Fibroblast of gingiva (primary cell): ENCODE measurements at regions not wholly inside any gene's neighbourhood (a gene's known extent, or its start where the extent isn't known, plus 50 kb on each side); places are given as distances from the start of the nearest gene placed in this dataset.
"Not testable (repeated sequence)": the region's sequence is repeated elsewhere in the genome, so short reads cannot be mapped to it uniquely, and the experiment has no call there.

Source experiments
- DNase-seq: peaks from one replicate; pipeline ENCODE4 v3.0.0-alpha.2; 2011; ENCODE audit warnings: low read depth

- DNase-seq, result no peak
Measured at GRCh38 chr4:32855622-32856021, 2135.5 kb downstream of the PCDH7 start.

GRCh38 chr4:32858361-32858760 lies 2138.2 kb downstream of the PCDH7 start:
- DNase-seq, result no peak

- DNase-seq, result peak; percentile 80
Measured at GRCh38 chr4:32858971-32859370, 2138.8 kb downstream of the PCDH7 start.

GRCh38 chr4:32864713-32865351 lies 2144.7 kb downstream of the PCDH7 start:
- no peak for DNase-seq

GRCh38 chr4:32876546-32876945 lies 2156.4 kb downstream of the PCDH7 start:
- DNase-seq, result no peak

GRCh38 chr4:32879913-32880312 lies 2159.7 kb downstream of the PCDH7 start:
- DNase-seq, result no peak

GRCh38 chr4:32884198-32884597 lies 2164.0 kb downstream of the PCDH7 start:
- no peak for DNase-seq

- no peak for DNase-seq
Measured at GRCh38 chr4:32890398-32890797, 2170.2 kb downstream of the PCDH7 start.

GRCh38 chr4:32909053-32909452 lies 2188.9 kb downstream of the PCDH7 start:
- no peak for DNase-seq

- no peak for DNase-seq
Measured at GRCh38 chr4:32909736-32910135, 2189.6 kb downstream of the PCDH7 start.

GRCh38 chr4:32917586-32917985 lies 2197.4 kb downstream of the PCDH7 start:
- DNase-seq, result no peak

GRCh38 chr4:32929796-32930699 lies 2209.9 kb downstream of the PCDH7 start:
- DNase-seq, result peak; percentile 7

GRCh38 chr4:32930700-32931099 lies 2210.5 kb downstream of the PCDH7 start:
- DNase-seq, result no peak

- no peak for DNase-seq
Measured at GRCh38 chr4:32931475-32931874, 2211.3 kb downstream of the PCDH7 start.

GRCh38 chr4:32932156-32932555 lies 2212.0 kb downstream of the PCDH7 start:
- DNase-seq, result no peak

GRCh38 chr4:32939222-32939621 lies 2219.1 kb downstream of the PCDH7 start:
- DNase-seq, result not testable (repeated sequence)

GRCh38 chr4:32950866-32951265 lies 2230.7 kb downstream of the PCDH7 start:
- no peak for DNase-seq

GRCh38 chr4:32958586-32958985 lies 2238.4 kb downstream of the PCDH7 start:
- no peak for DNase-seq

GRCh38 chr4:32962100-32962499 lies 2241.9 kb downstream of the PCDH7 start:
- DNase-seq, result no peak

- peak; percentile 36 for DNase-seq
Measured at GRCh38 chr4:32985256-32985655, 2265.1 kb downstream of the PCDH7 start.

- DNase-seq, result no peak
Measured at GRCh38 chr4:32986236-32986635, 2266.1 kb downstream of the PCDH7 start.

GRCh38 chr4:32987111-32987510 lies 2266.9 kb downstream of the PCDH7 start:
- DNase-seq, result no peak

- DNase-seq, result no peak
Measured at GRCh38 chr4:32988165-32988811, 2268.1 kb downstream of the PCDH7 start.
